Jurkat, Clone E6-1 (cell line): ENCODE measurements at regions not wholly inside any gene's neighbourhood (a gene's known extent, or its start where the extent isn't known, plus 50 kb on each side); places are given as distances from the start of the nearest gene placed in this dataset.

ENCODE experiments used
- DNase-seq: peaks from one replicate; pipeline ENCODE4 v3.0.0-alpha.2; 2011; ENCODE audit warnings: low read depth, low spot score
- H3K4me3 ChIP-seq: 2 replicates; pipeline ENCODE4 v1.5.1; 2011; ENCODE audit warnings: mild to moderate bottlenecking, low read length, control low read depth, moderate library complexity

GRCh38 chr13:44078806-44079376, 199.2 kb downstream of the LACC1 start:
- no peak overlapping the region for H3K4me3 ChIP-seq
- DNase-seq, result no peak

GRCh38 chr13:44079413-44080205, 199.9 kb downstream of the LACC1 start:
- DNase-seq, result no peak
- no peak overlapping the region for H3K4me3 ChIP-seq

GRCh38 chr13:44084146-44084545, 204.4 kb downstream of the LACC1 start:
- DNase-seq, result no peak
- no peak overlapping the region for H3K4me3 ChIP-seq

GRCh38 chr13:44086389-44086788, 206.7 kb downstream of the LACC1 start:
- H3K4me3 ChIP-seq, result no peak overlapping the region
- no peak for DNase-seq

- no peak for DNase-seq
- no peak overlapping the region for H3K4me3 ChIP-seq
Observed at GRCh38 chr13:44088411-44088810, 208.7 kb downstream of the LACC1 start.

GRCh38 chr13:44088991-44089413, 209.3 kb downstream of the LACC1 start:
- DNase-seq, result no peak
- H3K4me3 ChIP-seq, result no peak overlapping the region

- H3K4me3 ChIP-seq, result no peak overlapping the region
- no peak for DNase-seq
Observed at GRCh38 chr13:44089452-44089851, 209.7 kb downstream of the LACC1 start.

- no peak overlapping the region for H3K4me3 ChIP-seq
- DNase-seq, result no peak
Observed at GRCh38 chr13:44092078-44092970, 212.6 kb downstream of the LACC1 start.

GRCh38 chr13:44093607-44094564, 214.2 kb downstream of the LACC1 start:
- no peak for DNase-seq
- H3K4me3 ChIP-seq, result no peak overlapping the region

- H3K4me3 ChIP-seq, result no peak overlapping the region
- DNase-seq, result no peak
Observed at GRCh38 chr13:44096901-44097300, 217.2 kb downstream of the LACC1 start.

- DNase-seq, result no peak
Observed at GRCh38 chr13:44098559-44098958, 218.9 kb downstream of the LACC1 start.

GRCh38 chr13:44101347-44102083, 221.8 kb downstream of the LACC1 start:
- H3K4me3 ChIP-seq, result no peak overlapping the region
- DNase-seq, result no peak

More at GRCh38 chr13:44098559-44098958, 218.9 kb downstream of the LACC1 start:
- no peak overlapping the region for H3K4me3 ChIP-seq

GRCh38 chr13:44103429-44104196, 223.9 kb downstream of the LACC1 start:
- no peak for DNase-seq
- no peak overlapping the region for H3K4me3 ChIP-seq

GRCh38 chr13:44104197-44104490, 224.4 kb downstream of the LACC1 start:
- H3K4me3 ChIP-seq, result no peak overlapping the region
- DNase-seq, result no peak

- H3K4me3 ChIP-seq, result no peak overlapping the region
- no peak for DNase-seq
Observed at GRCh38 chr13:44104969-44105368, 225.3 kb downstream of the LACC1 start.

- H3K4me3 ChIP-seq, result no peak overlapping the region
- no peak for DNase-seq
Observed at GRCh38 chr13:44106266-44107152, 226.8 kb downstream of the LACC1 start.
